Globus pallidus (tissue), 1 donor: ENCODE measurements at regions not wholly inside any gene's neighbourhood (a gene's known extent, or its start where the extent isn't known, plus 50 kb on each side); places are given as distances from the start of the nearest gene placed in this dataset.

Source experiments
- DNase-seq: peaks from one replicate; pipeline ENCODE4 v3.0.0-alpha.2; 2015; ENCODE audit warnings: low spot score

- no peak for DNase-seq
Observed at GRCh38 chr2:235303499-235304291, 190.1 kb upstream of the AGAP1 start.

GRCh38 chr2:235305678-235306077 lies 188.2 kb upstream of the AGAP1 start:
- no peak for DNase-seq

DNA sequence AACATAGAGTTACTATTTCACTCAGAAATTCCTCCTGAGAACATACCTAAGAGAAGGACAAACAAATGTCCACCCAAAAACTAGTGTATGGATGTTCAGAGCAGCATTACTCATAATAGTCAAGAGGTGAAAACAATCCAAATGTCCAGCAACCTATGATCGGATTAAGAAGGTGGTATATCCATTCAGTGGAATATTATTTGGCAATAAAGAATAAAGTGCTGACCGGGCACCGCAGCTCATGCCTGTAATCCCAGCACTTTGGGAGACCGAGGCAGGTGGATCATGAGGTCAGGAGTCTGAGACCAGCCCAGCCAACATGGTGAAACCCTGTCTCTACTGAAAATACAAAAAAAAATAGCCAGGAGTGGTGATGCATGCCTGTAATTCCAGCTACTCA lies 182.8 kb upstream of the AGAP1 start:
- no peak for DNase-seq

GRCh38 chr2:235312571-235312970 lies 181.3 kb upstream of the AGAP1 start:
- no peak for DNase-seq

DNA sequence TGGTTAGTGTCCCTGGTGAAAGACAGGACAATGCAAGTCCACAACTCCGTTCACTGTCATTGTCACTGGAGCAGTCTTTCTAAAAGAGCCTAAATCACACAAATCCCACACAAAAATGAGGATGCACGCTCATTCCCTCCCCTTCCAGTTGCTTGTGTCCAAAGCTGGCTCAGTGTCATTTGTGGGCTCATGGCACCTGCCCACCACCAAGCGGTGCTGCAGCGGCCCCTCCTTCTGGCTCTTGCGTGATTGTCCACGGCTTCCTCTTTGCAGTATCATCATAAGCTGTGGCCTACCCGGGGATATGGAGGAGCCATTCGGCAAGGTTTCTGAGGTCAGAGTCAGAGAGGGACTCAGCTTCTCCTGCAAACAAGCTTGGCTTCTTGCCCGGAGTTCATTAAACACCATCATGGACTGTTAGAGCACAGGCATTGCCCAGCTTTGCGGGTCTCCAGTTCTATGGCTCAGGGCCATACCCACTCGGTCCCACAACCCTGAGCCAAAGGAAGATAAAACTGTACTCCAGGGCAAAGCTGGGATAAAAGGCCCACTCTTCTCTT lies 179.4 kb upstream of the AGAP1 start:
- peak; percentile 3 for DNase-seq

DNA sequence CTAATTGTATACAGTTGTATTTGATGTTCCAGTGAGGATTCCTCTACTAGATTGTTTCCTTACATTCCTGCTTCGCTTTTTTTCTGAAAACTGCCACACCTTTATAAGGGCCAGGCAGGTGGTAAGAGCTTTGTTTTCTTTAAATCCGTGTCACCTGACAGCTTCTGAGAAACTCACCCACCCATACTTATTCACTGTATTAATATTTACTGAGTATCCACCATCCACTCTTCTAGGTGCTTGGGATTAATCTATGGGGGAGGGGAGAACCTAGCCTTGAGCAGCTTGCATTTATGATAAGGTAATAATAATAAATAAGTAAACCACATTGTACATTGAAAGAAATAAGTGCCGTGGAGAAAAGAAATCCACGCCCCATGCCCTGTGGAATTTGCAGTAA lies 174.7 kb upstream of the AGAP1 start:
- DNase-seq = no peak

- DNase-seq = no peak
Observed at GRCh38 chr2:235320326-235320725, 173.5 kb upstream of the AGAP1 start.

DNA sequence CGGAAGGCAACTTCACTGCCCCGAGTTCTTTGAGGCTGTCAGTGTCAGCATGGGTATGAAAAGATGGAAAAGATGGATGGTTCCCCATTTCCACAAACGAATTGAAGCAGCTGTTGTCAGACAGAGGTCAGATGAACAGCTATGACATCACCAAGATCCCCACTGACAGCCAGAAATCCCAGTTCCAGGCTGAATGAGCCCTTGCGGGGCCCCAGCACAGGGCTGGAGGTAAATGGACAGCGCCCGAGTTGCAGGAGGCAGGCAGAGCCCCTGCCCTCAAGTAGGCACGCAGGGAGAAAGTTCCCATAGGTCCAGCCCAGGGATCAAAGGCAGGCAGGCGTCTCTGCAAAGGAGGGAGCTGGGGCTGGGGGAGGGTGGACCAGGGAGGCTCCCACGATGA lies 169.5 kb upstream of the AGAP1 start:
- no peak for DNase-seq

- DNase-seq = no peak
Observed at GRCh38 chr2:235325151-235325550, 168.7 kb upstream of the AGAP1 start.

- no peak for DNase-seq
Observed at GRCh38 chr2:235328991-235329390, 164.9 kb upstream of the AGAP1 start.

- no peak for DNase-seq
Observed at GRCh38 chr2:235330775-235331451, 162.9 kb upstream of the AGAP1 start.

DNA sequence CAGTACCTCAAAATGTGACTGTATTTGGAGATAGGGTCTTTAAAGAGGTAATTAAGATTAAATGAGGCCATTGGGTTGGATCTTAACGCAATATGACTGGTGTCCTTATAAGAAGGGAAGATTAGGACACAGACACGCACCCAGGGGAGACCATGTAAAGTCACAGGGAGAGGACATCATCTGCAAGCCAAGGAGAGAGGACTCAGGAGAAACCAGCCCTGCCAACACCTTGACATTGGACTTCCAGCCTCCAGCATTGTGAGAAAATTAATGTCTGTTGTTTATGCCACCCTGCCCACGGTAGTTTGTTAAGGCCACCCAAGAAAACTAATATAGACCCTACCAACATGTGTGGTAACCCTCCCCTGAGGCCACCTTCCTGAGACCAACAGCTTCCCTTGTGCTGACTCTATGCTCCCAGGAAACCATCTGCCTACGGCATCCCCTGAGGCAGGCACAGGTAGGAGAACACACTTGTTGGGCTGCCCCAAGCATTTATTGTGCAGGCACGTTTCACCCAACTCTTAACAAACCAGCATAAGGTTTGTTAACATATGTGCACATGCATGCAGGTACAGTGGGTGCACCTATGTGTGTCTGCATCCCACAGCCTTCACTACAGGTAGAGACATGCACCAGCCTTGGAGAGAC lies 161.5 kb upstream of the AGAP1 start:
- no peak for DNase-seq

DNA sequence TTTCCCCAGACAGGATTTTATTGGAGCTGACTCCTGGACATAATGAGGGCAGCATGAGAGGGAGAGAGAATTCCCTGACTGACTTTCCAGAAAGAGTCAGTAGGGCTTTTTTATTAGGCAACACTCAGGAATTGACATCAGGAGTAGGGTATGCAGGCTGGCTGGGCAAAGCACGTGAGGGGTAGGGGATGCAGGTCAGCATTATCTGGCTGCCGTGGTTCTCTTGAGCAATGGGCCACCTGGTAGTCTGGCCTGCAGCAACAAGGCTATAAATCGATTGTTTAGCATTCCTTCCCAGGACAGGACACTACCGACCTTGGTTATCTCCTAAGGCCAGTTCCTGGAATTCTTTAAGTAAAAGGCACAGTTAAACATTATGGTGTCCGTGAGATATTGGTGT lies 160.8 kb upstream of the AGAP1 start:
- no peak for DNase-seq

DNA sequence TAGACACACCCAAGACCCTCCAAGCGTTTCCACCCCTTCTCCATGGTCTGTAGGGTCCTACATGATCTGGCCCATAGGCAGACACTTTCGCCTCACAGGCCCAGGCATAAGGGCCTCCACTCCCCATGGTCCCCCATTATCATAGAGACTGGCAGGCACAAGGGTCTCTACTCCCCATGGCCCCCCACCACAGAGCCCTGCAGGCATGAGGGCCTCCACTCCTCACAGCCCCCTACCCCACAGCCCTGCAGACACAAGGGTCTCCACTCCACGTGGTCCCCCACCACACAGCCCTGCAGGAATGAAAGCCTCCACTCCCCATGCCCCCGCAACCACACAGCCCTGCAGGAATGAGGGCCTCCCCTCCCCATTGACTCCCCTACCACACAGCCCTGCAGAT lies 159.7 kb upstream of the AGAP1 start:
- no peak for DNase-seq

- no peak for DNase-seq
Observed at GRCh38 chr2:235343156-235343774, 150.6 kb upstream of the AGAP1 start.

DNA sequence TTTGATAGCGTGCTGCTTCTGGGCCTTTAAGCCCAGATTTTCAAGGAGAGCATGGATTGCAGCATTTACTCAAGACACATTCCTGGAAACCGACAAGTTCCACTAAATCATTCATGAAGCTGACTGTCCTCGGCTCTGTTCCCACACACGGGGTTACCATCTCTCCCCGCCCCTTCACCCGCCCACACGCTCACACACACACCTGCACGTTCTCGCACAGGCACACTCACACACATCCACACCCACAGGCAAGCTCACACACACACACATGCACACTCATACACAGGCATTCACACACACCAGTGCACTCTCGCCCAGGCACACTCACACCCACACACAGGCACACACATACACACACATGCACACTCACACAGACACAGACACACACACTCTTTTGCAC lies 150.0 kb upstream of the AGAP1 start:
- DNase-seq = no peak

GRCh38 chr2:235345745-235346144 lies 148.1 kb upstream of the AGAP1 start:
- no peak for DNase-seq

- no peak for DNase-seq
Observed at GRCh38 chr2:235347691-235348090, 146.2 kb upstream of the AGAP1 start.

DNA sequence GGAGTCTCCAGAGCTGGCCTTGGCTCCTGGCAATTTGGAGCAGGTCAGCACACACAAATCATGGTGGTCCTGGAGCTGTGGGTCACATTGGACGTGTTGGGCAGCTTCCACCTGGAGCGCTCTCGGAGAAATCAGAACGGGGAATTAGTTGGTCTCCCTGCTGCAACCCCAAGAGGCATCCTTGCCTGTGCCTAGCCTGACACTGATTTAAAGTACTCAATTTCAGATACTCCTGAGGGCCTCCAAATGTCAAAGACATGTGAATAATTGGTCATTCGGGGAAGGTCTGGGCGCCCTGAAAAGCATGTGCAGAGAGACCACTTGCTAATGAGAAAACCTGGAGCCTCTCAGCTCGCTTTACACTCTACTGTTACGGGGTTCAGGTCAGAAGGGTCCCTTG lies 145.5 kb upstream of the AGAP1 start:
- no peak for DNase-seq

DNA sequence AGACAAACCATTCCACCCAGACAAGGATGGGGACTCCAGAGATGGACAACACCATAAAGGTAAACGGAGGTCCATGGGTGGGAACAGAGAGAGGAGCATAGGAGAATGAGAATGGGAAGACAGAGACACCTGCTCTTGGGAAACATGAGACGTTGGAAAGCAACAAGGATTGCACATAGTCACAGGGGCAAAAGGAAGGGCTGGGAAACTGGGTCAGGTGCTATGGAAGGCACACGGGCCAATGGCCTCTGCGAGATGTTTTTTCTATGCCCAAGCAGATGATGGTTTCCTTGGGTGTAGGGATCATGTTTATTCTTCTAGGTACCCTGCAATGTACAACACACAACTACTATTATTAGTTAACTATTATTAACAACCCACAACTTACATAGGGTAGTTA lies 143.6 kb upstream of the AGAP1 start:
- DNase-seq = no peak

- no peak for DNase-seq
Observed at GRCh38 chr2:235352541-235352940, 141.3 kb upstream of the AGAP1 start.

DNA sequence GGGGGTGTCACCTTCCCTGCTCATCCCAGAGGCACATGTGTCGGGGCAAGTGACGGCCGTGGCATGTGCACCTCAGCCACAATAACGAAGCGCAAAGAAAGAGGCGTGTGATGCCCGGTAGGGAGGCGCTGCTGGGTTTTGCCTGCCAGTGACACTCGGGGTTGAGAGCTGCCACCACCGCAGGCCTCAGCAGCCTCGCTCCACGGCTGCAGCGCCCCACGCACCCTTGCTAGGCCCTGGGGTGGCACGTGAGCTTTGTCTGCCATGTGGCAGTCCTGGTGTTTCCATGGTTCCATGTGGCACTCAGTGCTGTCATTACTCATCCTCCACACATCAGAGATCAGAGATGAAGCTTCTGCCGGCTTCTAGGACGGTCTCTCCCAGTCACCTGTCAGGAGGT lies 136.0 kb upstream of the AGAP1 start:
- no peak for DNase-seq
